Esophagus squamous epithelium (tissue), 5 donors: ENCODE measurements at regions not wholly inside any gene's neighbourhood (a gene's known extent, or its start where the extent isn't known, plus 50 kb on each side); places are given as distances from the start of the nearest gene placed in this dataset.

Source experiments
- DNase-seq: peaks from one replicate; lab custom pipeline; 2025; lab: John Stamatoyannopoulos, UW
- H3K27ac ChIP-seq, 4 donors: fragments of 200-600 bp; sonication (generic); one replicate each; pipeline ENCODE4 v1.5.1; 2016 to 2019; ENCODE audit warnings: mild to moderate bottlenecking in 1 of 4
- H3K27me3 ChIP-seq, 4 donors: fragments of 200-600 bp; sonication (generic); 1 replicate in 3 of 4; 2 replicates in 1 of 4; pipeline versions ENCODE4 v1.5.1 to v1.6.0; 2017 to 2021; ENCODE audit warnings: antibody characterized with exemption in 1 of 4
- H3K36me3 ChIP-seq, 3 donors: fragments of 200-600 bp; sonication (generic); one replicate each; pipeline ENCODE4 v1.5.1; 2016 to 2019
- H3K4me1 ChIP-seq, 3 donors: fragments of 200-600 bp; sonication (generic); one replicate each; pipeline ENCODE4 v1.5.1; 2017 to 2019
- H3K4me3 ChIP-seq, 4 donors: fragments of 200-600 bp; sonication (generic); 1 replicate in 3 of 4; 2 replicates in 1 of 4; pipeline ENCODE4 v1.5.1; 2016 to 2019; ENCODE audit warnings: mild to moderate bottlenecking in 2 of 4, moderate library complexity in 1 of 4
- H3K9me3 ChIP-seq, 3 donors: fragments of 200-600 bp; sonication (generic); one replicate each; pipeline ENCODE4 v1.5.1; 2016 to 2019
- POLR2A ChIP-seq, 4 donors: fragments of 450-650 bp; IDR thresholded peaks; one replicate each; pipeline ENCODE4 v1.6.1; 2017; ENCODE audit warnings: antibody characterized with exemption in 4 of 4, mild to moderate bottlenecking in 4 of 4, moderate library complexity in 3 of 4
- WGBS, 2 donors: methylation state at CpG; one replicate each; pipeline ENCODE4 v1.1.5; 2018; 5-methylcytosine and 5-hydroxymethylcytosine counted together
- intact Hi-C: fragments of 100-400 bp; cut with DNase I; formaldehyde crosslinking; loops from one replicate; pipeline ENCODE4 v1.15.0; 2022
- TF ChIP-seq, protein P1 (sequence below), 6 experiments: fragments of 450-650 bp in 4 of 6; fragments of 200-600 bp in 2 of 6; sonication (generic) in 2 of 6; IDR thresholded peaks; one replicate each; pipeline ENCODE4 v1.5.1; 2016 to 2019; ENCODE audit warnings: antibody characterized with exemption in 6 of 6, mild to moderate bottlenecking in 4 of 6, moderate library complexity in 4 of 6
- donor health status: DM: yes; HTN: yes; CAD: no.

GRCh38 chr18:11377766-11378540, 228.6 kb upstream of the PIEZO2 start:
- no peak overlapping the region for H3K4me3 ChIP-seq
- no peaks in the 10 kb centered on the region for H3K27me3 ChIP-seq
- TF ChIP-seq, protein P1, sequence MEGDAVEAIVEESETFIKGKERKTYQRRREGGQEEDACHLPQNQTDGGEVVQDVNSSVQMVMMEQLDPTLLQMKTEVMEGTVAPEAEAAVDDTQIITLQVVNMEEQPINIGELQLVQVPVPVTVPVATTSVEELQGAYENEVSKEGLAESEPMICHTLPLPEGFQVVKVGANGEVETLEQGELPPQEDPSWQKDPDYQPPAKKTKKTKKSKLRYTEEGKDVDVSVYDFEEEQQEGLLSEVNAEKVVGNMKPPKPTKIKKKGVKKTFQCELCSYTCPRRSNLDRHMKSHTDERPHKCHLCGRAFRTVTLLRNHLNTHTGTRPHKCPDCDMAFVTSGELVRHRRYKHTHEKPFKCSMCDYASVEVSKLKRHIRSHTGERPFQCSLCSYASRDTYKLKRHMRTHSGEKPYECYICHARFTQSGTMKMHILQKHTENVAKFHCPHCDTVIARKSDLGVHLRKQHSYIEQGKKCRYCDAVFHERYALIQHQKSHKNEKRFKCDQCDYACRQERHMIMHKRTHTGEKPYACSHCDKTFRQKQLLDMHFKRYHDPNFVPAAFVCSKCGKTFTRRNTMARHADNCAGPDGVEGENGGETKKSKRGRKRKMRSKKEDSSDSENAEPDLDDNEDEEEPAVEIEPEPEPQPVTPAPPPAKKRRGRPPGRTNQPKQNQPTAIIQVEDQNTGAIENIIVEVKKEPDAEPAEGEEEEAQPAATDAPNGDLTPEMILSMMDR (IDR thresholded peaks at IDR 0.05) = no peak
- TF ChIP-seq POLR2A (IDR thresholded peaks at IDR 0.05) = no peak
- no peaks in the 10 kb centered on the region for H3K9me3 ChIP-seq
- H3K36me3 ChIP-seq = no peaks in the 10 kb centered on the region
- no peaks in the 10 kb centered on the region for H3K4me1 ChIP-seq
- WGBS, 2 donors = 83 to 84% methylated on average over 13 to 18 of the region's 18 CpGs
- DNase-seq = no peak
- intact Hi-C loops = no loop called here
- H3K27ac ChIP-seq = no peak overlapping the region

DNA sequence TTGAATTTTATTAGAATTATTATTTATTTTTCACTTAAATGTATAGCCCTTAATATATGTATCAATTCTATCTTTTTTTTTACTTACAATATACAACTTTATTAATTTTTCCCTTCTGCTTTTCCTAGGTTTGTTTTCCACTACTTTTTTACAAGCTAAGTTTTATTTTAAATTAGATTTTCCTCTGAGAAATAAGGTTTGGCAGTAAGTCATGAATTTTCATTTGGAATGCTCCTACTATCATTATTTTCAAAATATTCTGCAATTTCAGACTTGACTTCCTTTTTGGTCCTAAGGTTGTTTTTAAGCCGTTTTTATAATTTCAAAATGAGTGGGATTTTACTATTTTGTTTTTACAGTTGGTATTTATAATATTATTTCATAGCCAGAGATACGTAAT, 222.8 kb upstream of the PIEZO2 start:
- no peaks in the 10 kb centered on the region for H3K9me3 ChIP-seq
- TF ChIP-seq POLR2A (IDR thresholded peaks at IDR 0.05) = no peak
- TF ChIP-seq, protein P1 (IDR thresholded peaks at IDR 0.05) = no peak
- H3K27ac ChIP-seq = no peak overlapping the region
- no peaks in the 10 kb centered on the region for H3K4me1 ChIP-seq
- H3K36me3 ChIP-seq = no peaks in the 10 kb centered on the region
- H3K27me3 ChIP-seq = no peaks in the 10 kb centered on the region
- intact Hi-C loops = no loop called here
- no peak for DNase-seq
- no peak overlapping the region for H3K4me3 ChIP-seq
- 66 to 70% methylated on average over 2 of the region's 2 CpGs for WGBS, 2 donors

- WGBS, 2 donors = 60 to 89% methylated on average over 6 to 7 of the region's 7 CpGs
Observed at GRCh38 chr18:11369556-11369955, 220.2 kb upstream of the PIEZO2 start.

GRCh38 chr18:11368020-11368419, 218.7 kb upstream of the PIEZO2 start:
- intact Hi-C loops = no loop called here
- H3K27me3 ChIP-seq = no peaks in the 10 kb centered on the region
- DNase-seq = no peak
- no peaks in the 10 kb centered on the region for H3K9me3 ChIP-seq
- WGBS, 2 donors = 71 to 77% methylated on average over 4 of the region's 4 CpGs
- TF ChIP-seq, protein P1 (IDR thresholded peaks at IDR 0.05) = no peak
- TF ChIP-seq POLR2A (IDR thresholded peaks at IDR 0.05) = no peak
- H3K27ac ChIP-seq = no peak overlapping the region
- no peaks in the 10 kb centered on the region for H3K36me3 ChIP-seq
- no peaks in the 10 kb centered on the region for H3K4me1 ChIP-seq
- no peak overlapping the region for H3K4me3 ChIP-seq

More at GRCh38 chr18:11369556-11369955, 220.2 kb upstream of the PIEZO2 start:
- Histone ChIP-seq H3K36me3 (no peaks in the 10 kb centered on the region), H3K9me3 (no peaks in the 10 kb centered on the region), H3K27me3 (no peaks in the 10 kb centered on the region), H3K4me3 (no peak overlapping the region), H3K27ac (no peak overlapping the region), H3K4me1 (no peaks in the 10 kb centered on the region)
- TF ChIP-seq POLR2A (IDR thresholded peaks at IDR 0.05) = no peak
- TF ChIP-seq, protein P1 (IDR thresholded peaks at IDR 0.05) = no peak
- no peak for DNase-seq
- intact Hi-C loops = no loop called here

DNA sequence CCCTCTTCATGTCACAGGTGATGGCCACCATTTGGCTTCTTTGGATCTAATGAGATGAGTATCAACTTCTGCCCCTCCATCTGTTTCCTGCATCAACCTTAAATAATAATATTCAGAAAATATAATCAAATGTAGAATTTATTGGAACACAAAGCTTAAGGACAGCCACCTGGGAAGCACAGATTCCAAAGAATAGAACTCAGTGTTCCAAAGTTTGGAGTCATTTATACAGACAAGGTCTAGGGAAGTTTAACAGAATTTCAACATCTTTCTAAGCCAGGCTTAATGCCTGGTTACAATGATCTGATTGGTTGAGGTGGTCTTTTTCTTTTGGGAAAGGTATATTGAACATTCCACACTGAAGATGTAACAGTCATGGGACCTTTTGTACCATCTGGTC, 218.0 kb upstream of the PIEZO2 start:
- intact Hi-C loops = no loop called here
- Histone ChIP-seq H3K27me3 (no peaks in the 10 kb centered on the region), H3K36me3 (no peaks in the 10 kb centered on the region), H3K4me3 (no peak overlapping the region), H3K27ac (no peak overlapping the region), H3K4me1 (no peaks in the 10 kb centered on the region), H3K9me3 (no peaks in the 10 kb centered on the region)
- no peak for DNase-seq
- TF ChIP-seq POLR2A (IDR thresholded peaks at IDR 0.05) = no peak
- TF ChIP-seq, protein P1 (IDR thresholded peaks at IDR 0.05) = no peak
